ENCODE measurements at regions not wholly inside any gene's neighbourhood (a gene's known extent, or its start where the extent isn't known, plus 50 kb on each side); places are given as distances from the start of the nearest gene placed in this dataset. TPM values are rescaled to one million over a fixed set of nuclear protein-coding genes. Genes with fewer than 3 reads are reported as not detected.

Small RNAs in the stretch of these regions (small RNA-seq; reads per million reads assigned to genes)
- gene RF00394 (ENCODE audit: insufficient read depth): not detected

Measured in H1 (cell line).